ENCODE measurements at regions not wholly inside any gene's neighbourhood (a gene's known extent, or its start where the extent isn't known, plus 50 kb on each side); places are given as distances from the start of the nearest gene placed in this dataset.

GRCh38 chr16:85515830-85516397, 97.2 kb upstream of the GSE1 start (continued):
- TF ChIP-seq ZNF280D (CRISPR knock-in tag; IDR thresholded peaks at IDR 0.05) (0 out of 2 replicates have a peak, but pooled peaks have one; percentile 73), ZNF775 (CRISPR knock-in tag; IDR thresholded peaks at IDR 0.05; ENCODE audit: borderline replicate concordance) (no peak), THYN1 (CRISPR knock-in tag; IDR thresholded peaks at IDR 0.05; ENCODE audit: borderline replicate concordance, low read depth) (no peak), ZNF556 (CRISPR knock-in tag; IDR thresholded peaks at IDR 0.05; ENCODE audit: borderline replicate concordance) (peak; percentile 73; the same call in 1 of the 2 replicates), ZNF589 (CRISPR knock-in tag; conservative IDR thresholded peaks at IDR 0.05) (no peak), GTF3A (CRISPR knock-in tag; conservative IDR thresholded peaks at IDR 0.05) (no peak), FOXK1 (CRISPR knock-in tag; IDR thresholded peaks at IDR 0.05; ENCODE audit: borderline replicate concordance, low read depth) (0 out of 2 replicates have a peak, but pooled peaks have one; percentile 41), ZNF782 (CRISPR knock-in tag; IDR thresholded peaks at IDR 0.05; ENCODE audit: borderline replicate concordance) (no peak), KLF9 (CRISPR knock-in tag; IDR thresholded peaks at IDR 0.05; ENCODE audit: low read depth) (no peak; the same call in 1 of the 2 replicates), RFXANK (CRISPR knock-in tag; IDR thresholded peaks at IDR 0.05) (no peak), FOXP1 (IDR thresholded peaks at IDR 0.05) (no peak), FOXP1 (CRISPR knock-in tag; IDR thresholded peaks at IDR 0.05) (peak; percentile 61; the same call in 1 of the 2 replicates), ZNF276 (CRISPR knock-in tag; IDR thresholded peaks at IDR 0.05; ENCODE audit: low read depth) (0 out of 2 replicates have a peak, but pooled peaks have one; percentile 43), ZC3H13 (CRISPR knock-in tag; IDR thresholded peaks at IDR 0.05) (peak; percentile 56; the same call in 1 of the 2 replicates), NCOA1 (CRISPR knock-in tag; IDR thresholded peaks at IDR 0.05) (0 out of 2 replicates have a peak, but pooled peaks have one; percentile 22), PBX3 (CRISPR knock-in tag; IDR thresholded peaks at IDR 0.05; ENCODE audit: borderline replicate concordance) (no peak), ZBTB33 (CRISPR knock-in tag; IDR thresholded peaks at IDR 0.05) (no peak), KDM4B (CRISPR knock-in tag; IDR thresholded peaks at IDR 0.05) (peak; percentile 69; the same call in 1 of the 2 replicates), RAD21 (CRISPR knock-in tag; IDR thresholded peaks at IDR 0.05) (peak; percentile 64; the same call in 1 of the 2 replicates)
- TF ChIP-seq, protein P1, sequence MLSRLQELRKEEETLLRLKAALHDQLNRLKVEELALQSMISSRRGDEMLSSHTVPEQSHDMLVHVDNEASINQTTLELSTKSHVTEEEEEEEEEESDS (CRISPR knock-in tag; IDR thresholded peaks at IDR 0.05; ENCODE audit: borderline replicate concordance): no peak
- TF ChIP-seq, protein P2, sequence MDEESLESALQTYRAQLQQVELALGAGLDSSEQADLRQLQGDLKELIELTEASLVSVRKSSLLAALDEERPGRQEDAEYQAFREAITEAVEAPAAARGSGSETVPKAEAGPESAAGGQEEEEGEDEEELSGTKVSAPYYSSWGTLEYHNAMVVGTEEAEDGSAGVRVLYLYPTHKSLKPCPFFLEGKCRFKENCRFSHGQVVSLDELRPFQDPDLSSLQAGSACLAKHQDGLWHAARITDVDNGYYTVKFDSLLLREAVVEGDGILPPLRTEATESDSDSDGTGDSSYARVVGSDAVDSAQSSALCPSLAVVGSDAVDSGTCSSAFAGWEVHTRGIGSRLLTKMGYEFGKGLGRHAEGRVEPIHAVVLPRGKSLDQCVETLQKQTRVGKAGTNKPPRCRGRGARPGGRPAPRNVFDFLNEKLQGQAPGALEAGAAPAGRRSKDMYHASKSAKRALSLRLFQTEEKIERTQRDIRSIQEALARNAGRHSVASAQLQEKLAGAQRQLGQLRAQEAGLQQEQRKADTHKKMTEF (CRISPR knock-in tag; IDR thresholded peaks at IDR 0.05): peak; percentile 56; the same call in 1 of the 2 replicates
